GM23338 (cell line): ENCODE measurements at regions not wholly inside any gene's neighbourhood (a gene's known extent, or its start where the extent isn't known, plus 50 kb on each side); places are given as distances from the start of the nearest gene placed in this dataset.

Source experiments
- CTCF ChIP-seq, 2 experiments: fragments of 200-600 bp in 1 of 2; sonication (generic) in 1 of 2; conservative IDR thresholded peaks; 2 replicates each; pipeline versions ENCODE4 v1.5.1 to v1.6.1; 2016 to 2017; ENCODE audit warnings: antibody characterized with exemption in 2 of 2, low read depth in 2 of 2, mild to moderate bottlenecking in 2 of 2, moderate library complexity in 1 of 2
- EZH2phosphoT487 ChIP-seq: fragments of 200-600 bp; sonication (generic); IDR thresholded peaks from one replicate; pipeline ENCODE4 v1.8.1; 2018; ENCODE audit warnings: antibody characterized with exemption; ENCODE audit not compliant: unreplicated experiment
- POLR2AphosphoS5 ChIP-seq: IDR thresholded peaks from 2 replicates; pipeline ENCODE4 v1.6.1; 2016; ENCODE audit warnings: antibody characterized with exemption, low read depth

- no peak for TF ChIP-seq CTCF (conservative IDR thresholded peaks at IDR 0.05; ENCODE audit: low read depth in 2 of 2)
- no peak for TF ChIP-seq EZH2phosphoT487
- no peak for TF ChIP-seq POLR2AphosphoS5
These were observed 414.6 kb upstream of the LUZP2 start for GRCh38 chr11:24082241-24082640.
